ENCODE measurements at regions not wholly inside any gene's neighbourhood (a gene's known extent, or its start where the extent isn't known, plus 50 kb on each side); places are given as distances from the start of the nearest gene placed in this dataset.

DNA sequence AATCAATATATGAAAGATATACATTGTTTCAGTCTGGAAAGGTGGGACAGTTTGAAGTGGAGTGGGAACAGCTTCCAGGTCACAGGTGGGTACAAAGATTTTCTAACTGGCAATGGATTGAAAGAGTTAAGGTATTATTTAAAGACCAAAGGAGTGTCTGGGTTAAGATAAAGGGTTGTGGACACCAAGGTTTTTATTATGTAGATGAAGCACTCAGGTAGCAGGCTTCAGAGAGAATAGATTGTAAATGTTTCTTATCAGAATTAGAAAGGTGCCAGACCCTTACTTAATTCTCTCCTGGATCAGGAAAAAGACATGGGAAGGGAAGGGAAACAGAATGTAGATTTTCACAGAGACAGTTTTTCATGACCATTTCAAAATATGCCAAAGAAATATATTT is 1174.8 kb downstream of the MAT2B start:
- TF ChIP-seq, protein P1, sequence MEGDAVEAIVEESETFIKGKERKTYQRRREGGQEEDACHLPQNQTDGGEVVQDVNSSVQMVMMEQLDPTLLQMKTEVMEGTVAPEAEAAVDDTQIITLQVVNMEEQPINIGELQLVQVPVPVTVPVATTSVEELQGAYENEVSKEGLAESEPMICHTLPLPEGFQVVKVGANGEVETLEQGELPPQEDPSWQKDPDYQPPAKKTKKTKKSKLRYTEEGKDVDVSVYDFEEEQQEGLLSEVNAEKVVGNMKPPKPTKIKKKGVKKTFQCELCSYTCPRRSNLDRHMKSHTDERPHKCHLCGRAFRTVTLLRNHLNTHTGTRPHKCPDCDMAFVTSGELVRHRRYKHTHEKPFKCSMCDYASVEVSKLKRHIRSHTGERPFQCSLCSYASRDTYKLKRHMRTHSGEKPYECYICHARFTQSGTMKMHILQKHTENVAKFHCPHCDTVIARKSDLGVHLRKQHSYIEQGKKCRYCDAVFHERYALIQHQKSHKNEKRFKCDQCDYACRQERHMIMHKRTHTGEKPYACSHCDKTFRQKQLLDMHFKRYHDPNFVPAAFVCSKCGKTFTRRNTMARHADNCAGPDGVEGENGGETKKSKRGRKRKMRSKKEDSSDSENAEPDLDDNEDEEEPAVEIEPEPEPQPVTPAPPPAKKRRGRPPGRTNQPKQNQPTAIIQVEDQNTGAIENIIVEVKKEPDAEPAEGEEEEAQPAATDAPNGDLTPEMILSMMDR (IDR thresholded peaks at IDR 0.05; ENCODE audit: extremely low read depth in 1 of 2, insufficient read depth in 1 of 2, low read depth in 1 of 2, low read length in 2 of 2), result no peak
- TF ChIP-seq EZH2 (IDR thresholded peaks at IDR 0.05; ENCODE audit: borderline replicate concordance, low read depth, low read length, severe bottlenecking) (no peak), POLR2A (IDR thresholded peaks at IDR 0.05; ENCODE audit: low read depth, low read length) (no peak), POLR2AphosphoS5 (IDR thresholded peaks at IDR 0.05; ENCODE audit: insufficient read depth, low read depth, low read length) (no peak)
- TF ChIP-seq, protein P2, sequence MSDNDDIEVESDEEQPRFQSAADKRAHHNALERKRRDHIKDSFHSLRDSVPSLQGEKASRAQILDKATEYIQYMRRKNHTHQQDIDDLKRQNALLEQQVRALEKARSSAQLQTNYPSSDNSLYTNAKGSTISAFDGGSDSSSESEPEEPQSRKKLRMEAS (IDR thresholded peaks at IDR 0.05; ENCODE audit: insufficient read depth, insufficient read length), result no peak

Data from endothelial cell of umbilical vein (primary cell).